Jurkat, Clone E6-1 (cell line): ENCODE measurements at regions not wholly inside any gene's neighbourhood (a gene's known extent, or its start where the extent isn't known, plus 50 kb on each side); places are given as distances from the start of the nearest gene placed in this dataset.
A peak's percentile ranks its signal among the peaks of the same experiment; 100 is the strongest.
"Not testable (repeated sequence)": the region's sequence is repeated elsewhere in the genome, so short reads cannot be mapped to it uniquely, and the experiment has no call there.

Experiments
- DNase-seq: peaks from one replicate; pipeline ENCODE4 v3.0.0-alpha.2; 2011; ENCODE audit warnings: low read depth, low spot score
- H3K4me3 ChIP-seq: 2 replicates; pipeline ENCODE4 v1.5.1; 2011; ENCODE audit warnings: mild to moderate bottlenecking, low read length, control low read depth, moderate library complexity

GRCh38 chr14:43005807-43006206 is 1399.1 kb downstream of the LRFN5 start:
- DNase-seq = no peak
- no peak overlapping the region for H3K4me3 ChIP-seq

GRCh38 chr14:43003845-43004244 is 1397.2 kb downstream of the LRFN5 start:
- DNase-seq = peak; percentile 0

GRCh38 chr14:43001731-43002130 is 1395.1 kb downstream of the LRFN5 start:
- no peak for DNase-seq
- no peak overlapping the region for H3K4me3 ChIP-seq

More at GRCh38 chr14:43003845-43004244, 1397.2 kb downstream of the LRFN5 start:
- H3K4me3 ChIP-seq = no peak overlapping the region

GRCh38 chr14:42994051-42994736 is 1387.5 kb downstream of the LRFN5 start:
- no peak for DNase-seq
- no peak overlapping the region for H3K4me3 ChIP-seq

GRCh38 chr14:42992930-42993329 is 1386.3 kb downstream of the LRFN5 start:
- no peak for DNase-seq
- no peak overlapping the region for H3K4me3 ChIP-seq

GRCh38 chr14:42980419-42980818 is 1373.7 kb downstream of the LRFN5 start:
- H3K4me3 ChIP-seq = no peak overlapping the region
- no peak for DNase-seq

GRCh38 chr14:42973171-42973570 is 1366.5 kb downstream of the LRFN5 start:
- DNase-seq = not testable (repeated sequence)

GRCh38 chr14:42965512-42965911 is 1358.8 kb downstream of the LRFN5 start:
- no peak overlapping the region for H3K4me3 ChIP-seq
- DNase-seq = no peak

More at GRCh38 chr14:42973171-42973570, 1366.5 kb downstream of the LRFN5 start:
- H3K4me3 ChIP-seq = not testable (repeated sequence)

- DNase-seq = no peak
- H3K4me3 ChIP-seq = no peak overlapping the region
Observed at GRCh38 chr14:42961509-42961908, 1354.8 kb downstream of the LRFN5 start.

GRCh38 chr14:42950363-42950762 is 1343.7 kb downstream of the LRFN5 start:
- no peak overlapping the region for H3K4me3 ChIP-seq
- no peak for DNase-seq

GRCh38 chr14:42947991-42948390 is 1341.3 kb downstream of the LRFN5 start:
- no peak overlapping the region for H3K4me3 ChIP-seq

GRCh38 chr14:42944284-42944683 is 1337.6 kb downstream of the LRFN5 start:
- H3K4me3 ChIP-seq = no peak overlapping the region
- no peak for DNase-seq

More at GRCh38 chr14:42947991-42948390, 1341.3 kb downstream of the LRFN5 start:
- DNase-seq = no peak

- no peak overlapping the region for H3K4me3 ChIP-seq
- no peak for DNase-seq
Observed at GRCh38 chr14:42931308-42931707, 1324.6 kb downstream of the LRFN5 start.

GRCh38 chr14:42929806-42930480 is 1323.3 kb downstream of the LRFN5 start:
- no peak for DNase-seq
- no peak overlapping the region for H3K4me3 ChIP-seq

- no peak overlapping the region for H3K4me3 ChIP-seq
- DNase-seq = no peak
Observed at GRCh38 chr14:42927313-42927712, 1320.6 kb downstream of the LRFN5 start.

- no peak for DNase-seq
- H3K4me3 ChIP-seq = no peak overlapping the region
Observed at GRCh38 chr14:42921901-42922300, 1315.2 kb downstream of the LRFN5 start.

GRCh38 chr14:42918615-42919014 is 1311.9 kb downstream of the LRFN5 start:
- H3K4me3 ChIP-seq = no peak overlapping the region
- no peak for DNase-seq

- DNase-seq = no peak
- no peak overlapping the region for H3K4me3 ChIP-seq
Observed at GRCh38 chr14:42911642-42912041, 1305.0 kb downstream of the LRFN5 start.

GRCh38 chr14:42909659-42910058 is 1303.0 kb downstream of the LRFN5 start:
- DNase-seq = no peak
- H3K4me3 ChIP-seq = no peak overlapping the region

GRCh38 chr14:42893183-42893582 is 1286.5 kb downstream of the LRFN5 start:
- H3K4me3 ChIP-seq = no peak overlapping the region
- DNase-seq = no peak

GRCh38 chr14:42884100-42884499 is 1277.4 kb downstream of the LRFN5 start:
- DNase-seq = no peak
- H3K4me3 ChIP-seq = no peak overlapping the region
